ENCODE measurements at regions not wholly inside any gene's neighbourhood (a gene's known extent, or its start where the extent isn't known, plus 50 kb on each side); places are given as distances from the start of the nearest gene placed in this dataset. TPM values are rescaled to one million over a fixed set of nuclear protein-coding genes. Genes with fewer than 3 reads are reported as not detected.

DNA sequence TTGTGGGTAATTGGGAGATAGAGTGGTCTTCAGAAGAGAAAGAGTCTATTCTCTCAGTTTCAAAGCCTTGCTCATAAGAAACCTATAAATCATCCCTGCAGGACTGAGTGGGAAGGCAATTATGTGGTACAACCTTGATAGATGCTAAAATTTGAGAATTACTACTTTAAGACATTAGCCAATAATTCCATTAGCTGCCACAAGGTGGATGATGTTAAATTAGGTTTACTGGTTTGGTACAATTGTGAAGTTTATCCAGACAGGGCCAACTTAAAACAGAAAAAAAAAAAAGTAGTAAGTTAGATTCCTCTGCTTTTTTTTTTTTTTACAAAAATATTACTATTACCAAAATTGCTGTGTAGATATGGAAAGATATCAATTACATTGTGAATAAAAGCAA, 73.2 kb upstream of the AMOT start:
- H3K4me3 ChIP-seq (ENCODE audit: low read depth, low read length), result no peak overlapping the region
- no peak for DNase-seq (ENCODE audit: low read depth)
- TF ChIP-seq, protein P1, sequence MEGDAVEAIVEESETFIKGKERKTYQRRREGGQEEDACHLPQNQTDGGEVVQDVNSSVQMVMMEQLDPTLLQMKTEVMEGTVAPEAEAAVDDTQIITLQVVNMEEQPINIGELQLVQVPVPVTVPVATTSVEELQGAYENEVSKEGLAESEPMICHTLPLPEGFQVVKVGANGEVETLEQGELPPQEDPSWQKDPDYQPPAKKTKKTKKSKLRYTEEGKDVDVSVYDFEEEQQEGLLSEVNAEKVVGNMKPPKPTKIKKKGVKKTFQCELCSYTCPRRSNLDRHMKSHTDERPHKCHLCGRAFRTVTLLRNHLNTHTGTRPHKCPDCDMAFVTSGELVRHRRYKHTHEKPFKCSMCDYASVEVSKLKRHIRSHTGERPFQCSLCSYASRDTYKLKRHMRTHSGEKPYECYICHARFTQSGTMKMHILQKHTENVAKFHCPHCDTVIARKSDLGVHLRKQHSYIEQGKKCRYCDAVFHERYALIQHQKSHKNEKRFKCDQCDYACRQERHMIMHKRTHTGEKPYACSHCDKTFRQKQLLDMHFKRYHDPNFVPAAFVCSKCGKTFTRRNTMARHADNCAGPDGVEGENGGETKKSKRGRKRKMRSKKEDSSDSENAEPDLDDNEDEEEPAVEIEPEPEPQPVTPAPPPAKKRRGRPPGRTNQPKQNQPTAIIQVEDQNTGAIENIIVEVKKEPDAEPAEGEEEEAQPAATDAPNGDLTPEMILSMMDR (IDR thresholded peaks at IDR 0.05; ENCODE audit: insufficient read depth, low read depth, low read length), result no peak

DNA sequence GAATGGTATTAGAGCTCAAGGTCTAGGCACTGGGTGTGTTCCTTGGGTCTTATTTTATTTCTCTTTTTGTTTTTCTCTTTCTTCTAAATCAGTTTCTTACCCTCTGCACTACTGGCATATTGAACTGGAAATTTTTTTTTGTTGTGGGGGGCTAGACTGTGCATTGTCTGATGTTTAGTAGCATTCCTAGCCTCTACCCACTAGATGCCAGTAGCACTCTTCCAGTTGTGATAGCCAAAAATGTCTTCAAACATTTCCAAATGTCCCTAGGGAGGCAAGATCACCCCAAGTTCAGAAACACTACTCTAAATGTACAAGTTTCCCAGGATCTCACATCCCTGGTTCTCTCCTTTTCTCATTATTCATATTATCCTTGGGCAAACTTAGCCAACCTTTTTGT, 69.8 kb upstream of the AMOT start:
- no peak for DNase-seq (ENCODE audit: low read depth)
- TF ChIP-seq, protein P1 (IDR thresholded peaks at IDR 0.05; ENCODE audit: insufficient read depth, low read depth, low read length), result no peak
- no peak overlapping the region for H3K4me3 ChIP-seq (ENCODE audit: low read depth, low read length)

DNA sequence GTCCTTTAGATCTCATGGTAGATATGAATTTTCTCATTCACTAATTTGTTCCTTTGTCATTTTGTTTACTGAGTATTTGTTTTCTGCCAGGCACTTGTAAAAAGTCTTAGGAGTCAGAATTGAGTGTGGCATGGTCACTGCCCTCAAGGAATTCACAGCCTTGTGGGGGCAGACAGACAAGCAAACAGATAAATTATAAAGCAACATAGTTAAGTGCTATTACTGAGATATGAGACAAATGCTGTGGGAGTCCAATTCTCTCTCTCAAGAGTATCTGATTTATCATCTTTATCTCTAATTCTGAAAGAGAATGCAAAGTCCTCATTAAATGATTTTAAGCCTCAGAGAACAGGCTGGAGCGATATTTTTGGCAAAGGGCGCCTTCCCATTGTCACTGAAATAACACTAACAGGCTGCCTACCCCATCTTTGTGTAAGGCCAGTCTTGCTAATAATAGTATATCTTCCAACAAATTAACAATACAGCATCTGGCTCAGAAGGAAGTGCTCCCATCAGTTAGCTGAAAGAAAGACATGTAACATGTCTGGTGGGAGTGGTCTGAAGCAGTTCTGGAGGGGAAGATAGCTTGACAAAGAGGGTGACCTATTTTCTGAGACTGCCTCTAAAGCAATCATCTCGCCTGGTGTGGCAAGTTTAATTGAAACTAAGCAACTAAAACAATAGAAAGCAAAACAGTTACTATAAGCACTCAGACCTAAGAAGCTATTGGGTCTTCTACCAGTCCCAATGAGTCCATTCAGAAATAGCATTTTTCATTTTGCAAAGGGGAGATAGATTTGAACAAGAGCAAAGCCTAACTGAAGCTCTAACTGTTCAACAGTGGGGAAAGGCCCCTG, 61.5 kb upstream of the AMOT start:
- DNase-seq (ENCODE audit: low read depth), result no peak
- no peak overlapping the region for H3K4me3 ChIP-seq (ENCODE audit: low read depth, low read length)
- TF ChIP-seq, protein P1 (IDR thresholded peaks at IDR 0.05; ENCODE audit: insufficient read depth, low read depth, low read length), result no peak

- no peak overlapping the region for H3K4me3 ChIP-seq (ENCODE audit: low read depth, low read length)
- DNase-seq (ENCODE audit: low read depth), result no peak
- TF ChIP-seq, protein P1 (IDR thresholded peaks at IDR 0.05; ENCODE audit: insufficient read depth, low read depth, low read length), result no peak
Measured at GRCh38 chrX:112896051-112896450, 55.4 kb upstream of the AMOT start.

Small RNA genes lying in the stretch of these regions (small RNA-seq; reads per million reads assigned to genes)
- gene AL031183.1, result not detected
- 0.28 reads per million for gene RF00012
- not detected for gene RF00088
- gene RN7SL93P, result not detected
- not detected for gene RNU1-57P
- gene RNU6-1015P, result not detected
